ENCODE measurements at regions not wholly inside any gene's neighbourhood (a gene's known extent, or its start where the extent isn't known, plus 50 kb on each side); places are given as distances from the start of the nearest gene placed in this dataset.

- Histone ChIP-seq H3K9me3 (no peaks in the 10 kb centered on the region), H3K4me1 (no peaks in the 10 kb centered on the region), H3K36me3 (no peaks in the 10 kb centered on the region), H3K4me3 (no peak overlapping the region), H3K27me3 (peaks cover 0 to 4% (median 0%) of the 10 kb centered on the region in 7 donors), H3K27ac (no peak overlapping the region)
- WGBS, 2 donors = 93 to 100% methylated on average over 1 of the region's 1 CpG
- TF ChIP-seq CTCF (IDR thresholded peaks at IDR 0.05) = no peak
- ATAC-seq (no peak), DNase-seq (no peak)
- intact Hi-C loops (cut with DNase I) = no loop called here
These were observed 105.4 kb upstream of the CDH11 start for GRCh38 chr16:65227150-65227835.

GRCh38 chr16:65226077-65226476, 104.2 kb upstream of the CDH11 start:
- intact Hi-C loops (cut with DNase I) = no loop called here
- H3K36me3 ChIP-seq = no peaks in the 10 kb centered on the region
- H3K4me1 ChIP-seq = no peaks in the 10 kb centered on the region
- 94 to 100% methylated on average over 1 of the region's 1 CpG for WGBS, 2 donors
- DNase-seq (no peak), ATAC-seq (no peak)
- TF ChIP-seq CTCF (IDR thresholded peaks at IDR 0.05) = no peak
- H3K4me3 ChIP-seq = no peak overlapping the region
- H3K9me3 ChIP-seq = no peaks in the 10 kb centered on the region
- H3K27ac ChIP-seq = no peak overlapping the region
- H3K27me3 ChIP-seq = peaks cover 0 to 6% (median 0%) of the 10 kb centered on the region in 7 donors

GRCh38 chr16:65225488-65225887, 103.6 kb upstream of the CDH11 start:
- H3K27ac ChIP-seq = no peak overlapping the region
- no peak for TF ChIP-seq CTCF (IDR thresholded peaks at IDR 0.05)
- peaks cover 0 to 6% (median 0%) of the 10 kb centered on the region in 7 donors for H3K27me3 ChIP-seq
- H3K4me1 ChIP-seq = no peaks in the 10 kb centered on the region
- 90 to 91% methylated on average over 5 of the region's 5 CpGs for WGBS, 2 donors
- no peaks in the 10 kb centered on the region for H3K9me3 ChIP-seq
- no peaks in the 10 kb centered on the region for H3K36me3 ChIP-seq
- no peak overlapping the region for H3K4me3 ChIP-seq
- DNase-seq (no peak), ATAC-seq (no peak)
- intact Hi-C loops (cut with DNase I) = no loop called here

GRCh38 chr16:65224994-65225393, 103.1 kb upstream of the CDH11 start:
- Histone ChIP-seq H3K27ac (no peak overlapping the region), H3K4me3 (no peak overlapping the region), H3K9me3 (no peaks in the 10 kb centered on the region), H3K4me1 (no peaks in the 10 kb centered on the region), H3K36me3 (no peaks in the 10 kb centered on the region), H3K27me3 (peaks cover 0 to 6% (median 0%) of the 10 kb centered on the region in 7 donors)
- no peak for DNase-seq
- WGBS, 2 donors = 88 to 95% methylated on average over 1 of the region's 1 CpG
- intact Hi-C loops (cut with DNase I) = no loop called here
- no peak for TF ChIP-seq CTCF (IDR thresholded peaks at IDR 0.05)
- no peak for ATAC-seq
